Superior temporal gyrus (tissue), 1 donor: ENCODE measurements at regions not wholly inside any gene's neighbourhood (a gene's known extent, or its start where the extent isn't known, plus 50 kb on each side); places are given as distances from the start of the nearest gene placed in this dataset.
"Not testable (repeated sequence)": the region's sequence is repeated elsewhere in the genome, so short reads cannot be mapped to it uniquely, and the experiment has no call there.

Source experiments
- DNase-seq: peaks from one replicate; pipeline ENCODE4 v3.0.0-alpha.2; 2016; ENCODE audit errors: extremely low spot score

DNA sequence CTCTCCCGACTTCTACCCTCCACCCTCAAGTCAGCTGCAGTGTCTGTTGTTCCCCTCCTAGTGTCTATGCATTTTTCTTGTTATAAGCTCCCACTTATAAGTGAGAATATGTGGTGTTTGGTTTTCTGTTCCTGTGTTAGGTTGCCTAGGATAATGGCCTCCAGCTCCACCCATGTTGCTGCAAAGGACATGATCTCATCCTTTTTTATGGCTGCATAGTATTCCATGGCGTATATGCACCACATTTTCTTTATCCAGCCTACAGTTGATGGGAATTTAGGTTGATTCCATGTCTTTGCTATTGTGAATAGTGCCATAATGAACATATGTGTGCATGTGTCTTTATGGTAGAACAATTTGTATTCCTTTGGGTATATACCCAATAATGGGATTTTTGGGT, 80.7 kb downstream of the SPTSSA start:
- DNase-seq, result not testable (repeated sequence)

DNA sequence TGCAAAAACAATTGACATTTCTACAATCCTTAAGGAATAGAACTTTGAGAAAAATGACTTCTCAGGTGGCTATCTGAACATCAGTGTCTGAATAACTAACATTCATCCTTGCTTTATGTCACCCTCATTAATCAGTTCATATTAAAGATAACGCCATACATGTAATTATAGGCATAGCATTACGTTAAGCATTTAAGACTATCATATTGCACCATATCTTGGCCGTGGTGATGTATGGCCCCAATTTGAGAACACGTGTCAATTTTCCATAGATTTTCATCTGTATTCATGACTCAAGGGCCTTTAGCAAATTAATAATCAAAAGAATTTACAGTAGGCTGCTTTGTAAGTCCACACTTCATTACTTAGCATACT, 81.6 kb downstream of the SPTSSA start:
- no peak for DNase-seq

GRCh38 chr14:34379816-34380470, 82.1 kb downstream of the SPTSSA start:
- no peak for DNase-seq

- DNase-seq, result no peak
Observed at GRCh38 chr14:34376649-34377267, 85.3 kb downstream of the SPTSSA start.

- no peak for DNase-seq
Observed at GRCh38 chr14:34374998-34375740, 86.9 kb downstream of the SPTSSA start.

DNA sequence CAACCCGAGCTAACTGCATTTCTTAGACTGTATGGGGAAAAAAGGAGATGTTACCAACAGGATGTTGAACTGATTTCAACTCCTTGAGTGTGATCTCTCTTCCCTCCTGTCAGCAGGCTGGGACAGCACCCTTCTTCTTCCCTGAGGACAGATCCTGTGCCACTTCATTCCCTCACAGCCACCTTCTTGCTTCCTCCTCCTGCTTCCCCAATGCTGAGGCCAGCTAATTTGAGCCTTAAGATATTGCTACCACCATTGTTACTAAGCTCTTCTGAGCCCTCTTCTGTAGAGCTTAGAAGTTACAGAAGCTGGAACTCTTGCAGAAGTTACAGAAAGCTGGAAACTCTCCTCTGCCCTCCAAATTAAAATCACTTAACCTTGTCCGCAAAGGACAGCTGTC, 88.8 kb downstream of the SPTSSA start:
- DNase-seq, result no peak

DNA sequence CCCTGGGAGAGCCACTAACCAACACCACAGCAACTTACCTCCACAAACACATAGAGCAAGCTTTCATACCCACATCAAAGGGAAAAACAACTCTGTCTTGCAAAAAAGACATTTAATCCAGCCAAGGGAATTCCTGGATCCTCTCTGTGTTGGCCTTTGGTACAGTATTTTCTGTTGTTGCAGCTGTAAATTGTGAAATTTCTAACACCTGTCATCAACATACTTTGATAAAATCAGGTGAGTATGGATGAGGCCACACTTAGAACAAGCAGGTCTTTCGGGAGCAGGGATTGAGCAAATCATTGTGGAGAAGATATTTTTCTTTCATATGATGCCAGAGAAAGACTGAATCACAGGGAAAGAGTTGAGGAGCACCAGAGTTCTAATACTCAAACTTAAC, 89.3 kb downstream of the SPTSSA start:
- no peak for DNase-seq

DNA sequence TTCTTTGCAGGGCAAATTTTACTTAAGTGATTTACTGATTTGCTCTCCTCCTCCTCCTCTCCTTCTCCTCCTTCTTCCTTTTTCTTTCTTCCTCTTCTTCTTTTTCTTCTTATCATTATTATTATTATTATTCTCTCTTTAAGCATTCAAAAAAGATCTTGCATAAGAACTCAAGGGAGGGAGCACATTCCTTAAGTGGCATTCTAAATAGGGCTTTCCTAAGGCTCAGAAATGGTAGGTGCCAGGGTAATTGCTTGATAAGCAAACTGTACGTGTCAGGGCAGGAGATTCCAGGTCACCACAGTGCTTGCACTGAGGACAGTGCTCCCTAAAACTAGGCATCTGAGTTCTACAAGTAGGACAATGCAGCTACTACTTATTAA, 92.4 kb downstream of the SPTSSA start:
- DNase-seq, result no peak

- no peak for DNase-seq
Observed at GRCh38 chr14:34368971-34369647, 92.9 kb downstream of the SPTSSA start.

DNA sequence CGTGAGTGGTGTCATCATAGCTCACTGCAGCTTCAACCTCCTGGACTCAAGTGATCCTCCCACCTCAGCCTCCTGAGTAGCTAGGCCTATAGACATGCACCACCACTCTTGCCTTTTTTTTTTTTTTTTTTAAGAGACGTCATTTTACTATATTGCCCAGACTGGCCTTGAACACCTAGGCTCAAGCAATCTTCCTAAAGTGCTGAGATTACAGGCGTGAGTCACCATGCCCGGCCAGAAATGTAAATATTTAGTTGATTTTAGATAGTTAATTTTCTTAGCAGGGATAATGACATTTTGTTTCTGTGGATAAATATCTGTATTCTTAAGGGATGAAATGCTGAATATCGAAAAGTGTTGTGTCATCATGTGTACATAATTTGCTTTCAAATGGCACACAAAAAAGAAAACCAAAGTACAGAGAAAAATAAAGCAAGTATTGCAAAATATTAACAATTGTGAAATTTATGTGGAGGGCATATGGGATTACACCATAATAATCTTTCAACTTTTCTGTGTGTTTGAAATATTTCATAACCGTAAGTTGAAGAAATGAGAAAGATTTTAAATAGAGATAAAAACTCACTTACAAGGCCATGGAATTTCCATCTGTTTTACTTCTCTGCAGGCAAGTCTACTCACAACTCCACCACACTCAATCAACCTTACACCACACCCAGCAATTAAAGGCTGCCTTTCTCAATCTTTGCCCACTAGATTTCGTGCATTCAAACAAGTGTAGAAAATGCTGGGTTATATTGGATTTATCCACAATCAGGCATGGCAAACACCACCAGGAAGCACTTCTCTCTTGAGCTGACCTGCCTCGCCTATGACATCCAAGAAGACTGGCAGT, 93.7 kb downstream of the SPTSSA start:
- DNase-seq, result no peak

- no peak for DNase-seq
Observed at GRCh38 chr14:34365309-34365915, 96.6 kb downstream of the SPTSSA start.

GRCh38 chr14:34364201-34364600, 97.8 kb downstream of the SPTSSA start:
- no peak for DNase-seq

DNA sequence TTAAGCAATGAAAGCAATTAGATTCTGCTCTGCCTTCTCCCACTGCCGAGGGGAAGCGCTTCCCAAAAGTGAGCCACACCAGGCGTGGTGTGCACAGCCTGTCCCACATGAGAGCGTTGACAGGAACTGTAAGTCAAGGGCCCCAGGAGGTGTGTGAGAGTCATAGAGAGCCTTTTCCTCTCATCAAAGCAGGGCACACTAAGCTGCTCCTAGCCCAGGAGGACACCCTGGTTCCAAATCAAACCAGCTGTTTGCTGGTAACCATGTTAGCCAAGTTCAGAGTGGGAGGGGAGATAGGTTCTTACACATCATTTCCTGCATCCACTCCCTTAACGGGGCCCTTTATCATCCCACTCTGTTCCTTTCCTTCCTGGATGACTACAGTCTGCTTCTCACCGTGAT, 98.3 kb downstream of the SPTSSA start:
- no peak for DNase-seq

- no peak for DNase-seq
Observed at GRCh38 chr14:34362641-34363251, 99.3 kb downstream of the SPTSSA start.

DNA sequence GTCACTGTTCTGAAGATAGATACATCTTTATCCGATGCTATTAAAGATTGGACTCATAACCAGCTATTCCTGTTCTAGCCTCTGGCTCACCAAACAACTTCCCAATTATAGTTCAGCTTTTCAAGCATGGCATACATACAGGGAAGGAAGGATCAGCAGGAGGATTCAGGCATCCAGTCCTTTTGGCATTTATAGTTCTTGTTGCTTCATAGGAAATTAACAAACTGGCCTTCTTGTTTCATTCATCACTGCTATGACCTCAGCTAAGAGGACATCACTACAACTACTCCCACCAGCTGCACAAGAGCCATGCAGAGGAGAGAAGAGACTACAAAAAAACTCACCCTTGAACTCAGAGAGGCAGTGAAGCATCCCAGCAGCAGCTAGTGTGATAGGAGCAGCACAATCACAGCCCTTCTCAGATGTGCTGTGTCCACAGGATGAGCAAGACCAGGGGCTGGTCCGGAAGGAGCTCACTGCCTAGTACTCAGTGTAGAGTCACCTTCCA, 100.5 kb downstream of the SPTSSA start:
- no peak for DNase-seq

- DNase-seq, result no peak
Observed at GRCh38 chr14:34359420-34360117, 102.5 kb downstream of the SPTSSA start.

GRCh38 chr14:34356264-34356654, 105.8 kb downstream of the SPTSSA start:
- DNase-seq, result no peak

- DNase-seq, result peak; percentile 72
Observed at GRCh38 chr14:34355584-34356263, 106.3 kb downstream of the SPTSSA start.

GRCh38 chr14:34354556-34354955, 107.5 kb downstream of the SPTSSA start:
- DNase-seq, result no peak
